OCI-LY3 (cell line): ENCODE measurements at regions not wholly inside any gene's neighbourhood (a gene's known extent, or its start where the extent isn't known, plus 50 kb on each side); places are given as distances from the start of the nearest gene placed in this dataset.

Experiments used
- H2AFZ ChIP-seq: fragments of 200-600, 300-600 bp; shearing (Covaris generic); 2 replicates; pipeline ENCODE4 v1.6.0; 2014; ENCODE audit warnings: antibody characterized with exemption, low read depth, low read length
- H3K27ac ChIP-seq: fragments of 200-600, 300-600 bp; sonication (generic); 2 replicates; pipeline ENCODE4 v1.5.1; 2014; ENCODE audit warnings: mild to moderate bottlenecking, low read length, moderate library complexity, mixed read lengths
- H3K27me3 ChIP-seq: fragments of 200-600, 300-600 bp; sonication (generic); 2 replicates; pipeline ENCODE4 v1.6.1; 2014; ENCODE audit warnings: low read depth, low read length, mixed read lengths
- H3K36me3 ChIP-seq: fragments of 200-600, 300-600 bp; sonication (generic); replicated peaks from 2 replicates; pipeline ENCODE3; 2014; ENCODE audit warnings: low read depth, low read length, mixed read lengths
- H3K4me1 ChIP-seq: fragments of 300-600, 200-600 bp; sonication (generic); 2 replicates; pipeline ENCODE4 v1.6.1; 2014; ENCODE audit warnings: low read length, mixed read lengths
- H3K4me2 ChIP-seq: fragments of 200-600, 300-600 bp; sonication (generic); 2 replicates; pipeline ENCODE4 v1.6.1; 2014; ENCODE audit warnings: low read length, mixed read lengths
- H3K4me3 ChIP-seq: fragments of 300-600, 200-600 bp; sonication (generic); 2 replicates; pipeline ENCODE4 v1.5.1; 2014; ENCODE audit warnings: antibody characterized with exemption, mild to moderate bottlenecking, low read length, moderate library complexity
- H3K79me2 ChIP-seq: fragments of 300-600, 200-600 bp; shearing (Covaris generic); 2 replicates; pipeline ENCODE4 v1.6.1; 2014; ENCODE audit warnings: mild to moderate bottlenecking, low read length, mixed read lengths
- H3K9ac ChIP-seq: fragments of 300-600, 200-600 bp; shearing (Covaris generic); 2 replicates; pipeline ENCODE4 v1.6.0; 2014; ENCODE audit warnings: mild to moderate bottlenecking, low read length, moderate library complexity
- H3K9me3 ChIP-seq: fragments of 200-600, 300-600 bp; shearing (Covaris generic); 2 replicates; pipeline ENCODE4 v1.6.1; 2014; ENCODE audit warnings: low read length, mixed read lengths; ENCODE audit not compliant: insufficient read depth
- H4K20me1 ChIP-seq: fragments of 200-600, 300-600 bp; sonication (generic); 2 replicates; pipeline ENCODE4 v1.6.1; 2016; ENCODE audit warnings: low read length, mixed read lengths; ENCODE audit not compliant: insufficient read depth
- EZH2phosphoT487 ChIP-seq: fragments of 200-600 bp; shearing (Covaris generic); IDR thresholded peaks from 2 replicates; pipeline ENCODE4 v1.6.1; 2018; ENCODE audit warnings: antibody characterized with exemption, mixed run types, low read depth
- TF ChIP-seq, protein P1 (sequence below): fragments of 200-600, 300-600 bp; sonication (generic); IDR thresholded peaks from 2 replicates; pipeline ENCODE4 v1.5.1; 2014; ENCODE audit warnings: antibody characterized with exemption, low read length, low read depth

DNA sequence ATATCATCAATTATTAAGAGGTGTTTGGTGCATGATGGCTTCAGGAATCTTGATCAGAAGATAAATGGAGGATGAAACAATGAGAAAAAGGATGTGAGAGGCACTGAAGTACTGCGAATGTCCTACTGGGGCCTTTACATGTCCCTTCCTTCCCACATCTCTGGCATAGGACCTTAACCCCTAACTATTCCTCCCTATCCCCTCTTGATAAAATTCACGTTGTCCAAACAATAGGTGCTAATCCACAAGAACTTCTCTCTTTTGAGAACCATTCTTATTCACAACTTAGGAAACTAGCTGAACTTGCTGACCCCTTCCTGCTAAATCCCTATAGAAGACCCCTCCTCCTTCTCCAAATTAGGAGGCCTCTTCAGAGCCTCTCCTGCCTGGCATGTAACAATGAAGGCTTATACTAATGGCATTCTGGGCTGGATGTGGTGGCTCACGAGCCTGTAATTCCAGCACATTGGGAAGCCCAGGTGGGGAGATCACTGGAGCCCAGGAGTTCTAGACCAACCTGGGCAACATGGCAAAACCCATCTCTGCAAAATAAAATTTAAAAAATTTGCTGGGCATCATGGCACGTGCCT is 276.5 kb upstream of the SMARCA2 start:
- no peaks in the 10 kb centered on the region for H3K9me3 ChIP-seq
- H4K20me1 ChIP-seq: no peaks in the 10 kb centered on the region
- H3K9ac ChIP-seq: no peak overlapping the region

DNA sequence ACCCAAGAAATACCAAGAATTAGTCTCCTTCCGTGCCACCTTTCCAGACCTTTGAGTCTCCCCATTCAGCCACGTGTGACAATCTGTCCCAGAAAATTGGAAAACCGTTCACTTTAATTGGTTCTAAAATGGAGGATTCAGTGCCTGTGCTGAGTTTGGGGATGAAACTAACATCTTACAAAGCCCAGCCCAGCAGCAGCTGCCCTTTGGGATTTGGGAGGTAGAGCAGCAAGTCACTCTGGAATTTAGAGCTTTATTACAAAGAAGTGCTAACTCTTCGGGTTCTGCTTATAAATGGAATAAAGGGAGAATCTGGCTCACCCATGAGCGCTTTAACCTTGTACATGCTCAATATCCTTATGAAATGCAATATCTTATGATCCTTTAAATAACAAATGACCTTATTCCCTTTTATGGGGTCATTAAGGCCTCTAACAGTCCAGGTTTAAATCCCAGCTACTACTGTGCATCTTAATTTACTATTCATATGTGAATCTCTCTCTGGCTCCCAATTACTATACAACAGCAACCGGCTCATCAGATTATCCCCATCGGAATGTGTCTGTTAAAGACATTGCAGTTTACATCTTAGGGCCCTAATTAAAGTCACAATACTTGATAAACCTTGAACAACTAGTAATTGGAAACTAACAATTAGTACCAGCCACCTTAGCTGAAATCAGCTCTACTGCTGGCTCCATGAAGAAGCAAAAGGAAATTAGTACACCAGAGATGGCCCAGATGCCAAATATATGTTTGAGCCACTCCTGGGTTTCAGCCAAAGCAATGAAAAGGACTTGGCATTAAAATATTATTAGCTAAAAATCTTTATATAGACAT is 271.8 kb upstream of the SMARCA2 start:
- Histone ChIP-seq H3K4me2 (no peak overlapping the region), H3K79me2 (no peaks in the 10 kb centered on the region), H3K27ac (no peak overlapping the region), H3K4me3 (no peak overlapping the region), H3K4me1 (no peaks in the 10 kb centered on the region), H3K9me3 (no peaks in the 10 kb centered on the region), H3K9ac (no peak overlapping the region), H3K27me3 (no peaks in the 10 kb centered on the region), H2AFZ (no peak overlapping the region), H4K20me1 (no peaks in the 10 kb centered on the region), H3K36me3 (no peaks in the 10 kb centered on the region)
- TF ChIP-seq, protein P1, sequence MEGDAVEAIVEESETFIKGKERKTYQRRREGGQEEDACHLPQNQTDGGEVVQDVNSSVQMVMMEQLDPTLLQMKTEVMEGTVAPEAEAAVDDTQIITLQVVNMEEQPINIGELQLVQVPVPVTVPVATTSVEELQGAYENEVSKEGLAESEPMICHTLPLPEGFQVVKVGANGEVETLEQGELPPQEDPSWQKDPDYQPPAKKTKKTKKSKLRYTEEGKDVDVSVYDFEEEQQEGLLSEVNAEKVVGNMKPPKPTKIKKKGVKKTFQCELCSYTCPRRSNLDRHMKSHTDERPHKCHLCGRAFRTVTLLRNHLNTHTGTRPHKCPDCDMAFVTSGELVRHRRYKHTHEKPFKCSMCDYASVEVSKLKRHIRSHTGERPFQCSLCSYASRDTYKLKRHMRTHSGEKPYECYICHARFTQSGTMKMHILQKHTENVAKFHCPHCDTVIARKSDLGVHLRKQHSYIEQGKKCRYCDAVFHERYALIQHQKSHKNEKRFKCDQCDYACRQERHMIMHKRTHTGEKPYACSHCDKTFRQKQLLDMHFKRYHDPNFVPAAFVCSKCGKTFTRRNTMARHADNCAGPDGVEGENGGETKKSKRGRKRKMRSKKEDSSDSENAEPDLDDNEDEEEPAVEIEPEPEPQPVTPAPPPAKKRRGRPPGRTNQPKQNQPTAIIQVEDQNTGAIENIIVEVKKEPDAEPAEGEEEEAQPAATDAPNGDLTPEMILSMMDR: no peak
- TF ChIP-seq EZH2phosphoT487: no peak

More for the DNA sequence above, 276.5 kb upstream of the SMARCA2 start:
- no peak overlapping the region for H3K4me3 ChIP-seq
- no peaks in the 10 kb centered on the region for H3K79me2 ChIP-seq
- H2AFZ ChIP-seq: no peak overlapping the region
- H3K4me1 ChIP-seq: no peaks in the 10 kb centered on the region
- no peak overlapping the region for H3K4me2 ChIP-seq
- no peaks in the 10 kb centered on the region for H3K27me3 ChIP-seq
- no peak overlapping the region for H3K27ac ChIP-seq
- H3K36me3 ChIP-seq: no peaks in the 10 kb centered on the region
- TF ChIP-seq, protein P1: no peak
- no peak for TF ChIP-seq EZH2phosphoT487

DNA sequence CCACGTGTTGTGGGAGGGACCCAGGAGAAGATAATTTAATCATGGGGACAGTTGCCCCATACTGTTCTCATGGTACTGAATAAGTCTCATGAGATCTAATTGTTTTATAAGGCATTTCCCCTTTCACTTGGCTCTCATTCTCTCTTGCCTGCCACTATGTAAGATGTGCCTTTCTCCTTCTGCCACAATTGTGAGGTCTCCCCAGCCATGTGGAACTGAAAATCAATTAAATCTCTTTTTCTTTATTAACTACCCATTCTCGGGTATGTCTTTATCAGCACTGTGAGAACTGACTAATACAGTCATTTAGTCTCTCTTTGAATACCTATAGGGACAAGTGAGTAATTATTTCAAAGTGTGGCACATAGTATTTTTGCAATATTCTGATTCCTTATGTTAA is 269.2 kb upstream of the SMARCA2 start:
- H3K36me3 ChIP-seq: no peaks in the 10 kb centered on the region
- no peaks in the 10 kb centered on the region for H4K20me1 ChIP-seq
- H3K9ac ChIP-seq: no peak overlapping the region
- H2AFZ ChIP-seq: no peak overlapping the region
- H3K4me1 ChIP-seq: no peaks in the 10 kb centered on the region
- H3K79me2 ChIP-seq: no peaks in the 10 kb centered on the region
- TF ChIP-seq, protein P1: no peak
- TF ChIP-seq EZH2phosphoT487: no peak
- no peaks in the 10 kb centered on the region for H3K9me3 ChIP-seq
- no peaks in the 10 kb centered on the region for H3K27me3 ChIP-seq
- H3K4me2 ChIP-seq: no peak overlapping the region
- no peak overlapping the region for H3K4me3 ChIP-seq
- H3K27ac ChIP-seq: no peak overlapping the region

DNA sequence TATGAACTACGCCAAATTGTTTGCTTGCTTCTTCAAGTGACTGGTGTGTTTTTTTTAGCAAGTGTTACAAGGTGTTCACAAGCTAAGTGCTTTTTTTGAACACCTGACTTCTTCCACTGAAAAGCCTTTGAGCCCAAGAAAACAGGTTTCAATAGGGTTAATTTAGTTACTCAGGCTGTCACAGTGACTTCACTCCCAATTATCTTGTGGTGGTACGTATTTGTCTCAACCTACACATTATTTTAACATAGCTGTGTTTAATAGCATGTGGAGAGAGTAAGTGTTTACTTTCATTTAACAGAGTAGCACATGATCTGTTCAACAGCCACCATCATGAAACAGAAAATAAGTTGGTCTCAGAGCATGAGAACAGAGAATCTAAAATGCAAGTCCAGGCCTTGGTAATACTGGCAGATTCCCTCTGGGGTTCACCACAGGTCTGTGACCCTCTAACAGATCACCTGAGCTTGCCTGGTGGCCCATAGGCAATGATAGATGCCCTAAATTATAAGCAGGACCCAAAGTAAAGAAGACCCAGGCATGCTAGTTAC is 267.7 kb upstream of the SMARCA2 start:
- no peak overlapping the region for H2AFZ ChIP-seq
- H3K79me2 ChIP-seq: no peaks in the 10 kb centered on the region
- H4K20me1 ChIP-seq: no peaks in the 10 kb centered on the region
- no peaks in the 10 kb centered on the region for H3K9me3 ChIP-seq
- no peak overlapping the region for H3K27ac ChIP-seq
- H3K4me1 ChIP-seq: no peaks in the 10 kb centered on the region
- no peak overlapping the region for H3K9ac ChIP-seq
- H3K27me3 ChIP-seq: no peaks in the 10 kb centered on the region
- H3K4me3 ChIP-seq: no peak overlapping the region
- H3K4me2 ChIP-seq: no peak overlapping the region
- no peaks in the 10 kb centered on the region for H3K36me3 ChIP-seq
- no peak for TF ChIP-seq EZH2phosphoT487
- TF ChIP-seq, protein P1: no peak
